H9 (cell line): ENCODE measurements at regions not wholly inside any gene's neighbourhood (a gene's known extent, or its start where the extent isn't known, plus 50 kb on each side); places are given as distances from the start of the nearest gene placed in this dataset.

Source experiments
- DNase-seq: peaks from one replicate; pipeline ENCODE4 v3.0.0-alpha.2; 2017
- H2AFZ ChIP-seq: one replicate; pipeline ENCODE4 v1.6.1; 2013; ENCODE audit warnings: mild to moderate bottlenecking, low read length, control low read depth, moderate library complexity
- H2AK5ac ChIP-seq: 2 replicates; pipeline ENCODE4 v1.6.1; 2013; ENCODE audit warnings: low read length, control low read depth, mixed read lengths; ENCODE audit not compliant: insufficient read length
- H2BK120ac ChIP-seq: one replicate; pipeline ENCODE4 v1.6.1; 2013; ENCODE audit warnings: low read depth, mild to moderate bottlenecking, low read length, control low read depth, inconsistent platforms; ENCODE audit not compliant: poor library complexity, severe bottlenecking
- H2BK12ac ChIP-seq: 2 replicates; pipeline ENCODE4 v1.6.1; 2013; ENCODE audit warnings: low read length, control low read depth, mixed read lengths, low read depth; ENCODE audit not compliant: insufficient read length
- H2BK15ac ChIP-seq: 2 replicates; pipeline ENCODE4 v1.6.1; 2013; ENCODE audit warnings: low read depth, low read length, control low read depth
- H2BK20ac ChIP-seq: one replicate; pipeline ENCODE4 v1.6.1; 2013; ENCODE audit warnings: low read depth, mild to moderate bottlenecking, low read length, control low read depth, inconsistent platforms; ENCODE audit not compliant: poor library complexity, severe bottlenecking
- H2BK5ac ChIP-seq: 2 replicates; pipeline ENCODE4 v1.6.1; 2013; ENCODE audit warnings: low read length, control low read depth, mixed read lengths; ENCODE audit not compliant: insufficient read length
- H3K14ac ChIP-seq: 2 replicates; pipeline ENCODE4 v1.6.1; 2013; ENCODE audit warnings: low read length, control low read depth; ENCODE audit not compliant: insufficient read depth
- H3K18ac ChIP-seq: 2 replicates; pipeline ENCODE4 v1.6.1; 2013; ENCODE audit warnings: low read depth, mild to moderate bottlenecking, mixed read lengths, low read length, control low read depth; ENCODE audit not compliant: insufficient read length
- H3K23ac ChIP-seq: 2 replicates; pipeline ENCODE4 v1.6.1; 2013; ENCODE audit warnings: low read length, control low read depth, mixed read lengths, low read depth; ENCODE audit not compliant: insufficient read length
- H3K23me2 ChIP-seq: 2 replicates; pipeline ENCODE4 v1.6.1; 2013; ENCODE audit warnings: low read depth, mild to moderate bottlenecking, mixed read lengths, low read length, control low read depth; ENCODE audit not compliant: insufficient read length, poor library complexity, severe bottlenecking
- H3K27ac ChIP-seq: 2 replicates; pipeline ENCODE4 v1.5.1; 2013; ENCODE audit warnings: low read length, control low read depth, mixed read lengths, low read depth; ENCODE audit not compliant: insufficient read length
- H3K27me3 ChIP-seq: 2 replicates; pipeline ENCODE4 v1.6.1; 2013; ENCODE audit warnings: low read length, control low read depth, inconsistent platforms; ENCODE audit not compliant: insufficient read depth
- H3K4ac ChIP-seq: 2 replicates; pipeline ENCODE4 v1.6.1; 2013; ENCODE audit warnings: low read depth, mild to moderate bottlenecking, control low read depth, inconsistent platforms, low read length, moderate library complexity
- H3K4me1 ChIP-seq: 2 replicates; pipeline ENCODE4 v1.6.1; 2013; ENCODE audit warnings: low read length, control low read depth, inconsistent platforms; ENCODE audit not compliant: insufficient read depth
- H3K4me2 ChIP-seq: 2 replicates; pipeline ENCODE4 v1.6.1; 2013; ENCODE audit warnings: low read length, control low read depth, mixed read lengths; ENCODE audit not compliant: insufficient read length, insufficient read depth
- H3K56ac ChIP-seq: 2 replicates; pipeline ENCODE4 v1.6.1; 2013; ENCODE audit warnings: low read depth, mild to moderate bottlenecking, mixed read lengths, low read length, control low read depth; ENCODE audit not compliant: insufficient read length
- H3K79me1 ChIP-seq: 2 replicates; pipeline ENCODE4 v1.6.1; 2013; ENCODE audit warnings: low read depth, mild to moderate bottlenecking, moderate library complexity, low read length, control low read depth, inconsistent platforms; ENCODE audit not compliant: insufficient read depth, poor library complexity, severe bottlenecking
- H3K79me2 ChIP-seq: 2 replicates; pipeline ENCODE4 v1.6.1; 2013; ENCODE audit warnings: low read length, control low read depth, inconsistent platforms; ENCODE audit not compliant: insufficient read depth
- H3K9ac ChIP-seq: 2 replicates; pipeline ENCODE4 v1.6.1; 2013; ENCODE audit warnings: low read length, control low read depth, mixed read lengths; ENCODE audit not compliant: insufficient read length; ENCODE audit errors: extremely low read depth
- H3K9me3 ChIP-seq: one replicate; pipeline ENCODE4 v1.6.1; 2013; ENCODE audit warnings: low read depth, low read length, inconsistent platforms; ENCODE audit not compliant: control insufficient read depth
- H3T11ph ChIP-seq: one replicate; pipeline ENCODE4 v1.6.1; 2013; ENCODE audit warnings: mild to moderate bottlenecking, low read length, control low read depth, inconsistent platforms
- H4K20me1 ChIP-seq: one replicate; pipeline ENCODE4 v1.6.1; 2013; ENCODE audit not compliant: control insufficient read depth, insufficient read length, insufficient read depth
- H4K5ac ChIP-seq: 2 replicates; pipeline ENCODE4 v1.6.1; 2013; ENCODE audit warnings: low read depth, mild to moderate bottlenecking, mixed read lengths, low read length, control low read depth; ENCODE audit not compliant: insufficient read length
- H4K8ac ChIP-seq: replicated peaks from 2 replicates; pipeline ENCODE4 v1.6.1; 2013; ENCODE audit warnings: low read length, control low read depth, mixed read lengths, low read depth; ENCODE audit not compliant: insufficient read length
- H4K91ac ChIP-seq: 2 replicates; pipeline ENCODE4 v1.6.1; 2013; ENCODE audit warnings: low read depth, mild to moderate bottlenecking, moderate library complexity, mixed read lengths, low read length, control low read depth; ENCODE audit not compliant: insufficient read length
- H3K27ac Mint-ChIP-seq, 3 experiments: 2 replicates in 2 of 3; 3 replicates in 1 of 3; pipeline ENCODE4 v1.8.0; 2020 to 2021; ENCODE audit warnings: mixed read lengths in 3 of 3, mild to moderate bottlenecking in 1 of 3, moderate library complexity in 1 of 3
- H3K27me3 Mint-ChIP-seq: 2 replicates; pipeline ENCODE4 v1.8.0; 2021; ENCODE audit warnings: low read depth, mild to moderate bottlenecking, moderate library complexity, mixed read lengths
- H3K36me3 Mint-ChIP-seq, 3 experiments: 2 replicates in 2 of 3; 3 replicates in 1 of 3; pipeline ENCODE4 v1.8.0; 2020 to 2021; ENCODE audit warnings: low read depth in 3 of 3, mixed read lengths in 3 of 3; ENCODE audit not compliant: insufficient read depth in 1 of 3
- H3K4me1 Mint-ChIP-seq, 2 experiments: 2 replicates each; pipeline ENCODE4 v1.8.0; 2020; ENCODE audit warnings: mixed read lengths in 2 of 2
- H3K4me3 Mint-ChIP-seq, 2 experiments: 2 replicates in 1 of 2; 3 replicates in 1 of 2; pipeline ENCODE4 v1.8.0; 2020 to 2021; ENCODE audit warnings: mild to moderate bottlenecking in 2 of 2, mixed read lengths in 2 of 2, moderate library complexity in 1 of 2
- H3K9me3 Mint-ChIP-seq, 2 experiments: 2 replicates in 1 of 2; 3 replicates in 1 of 2; pipeline ENCODE4 v1.8.0; 2020; ENCODE audit warnings: mild to moderate bottlenecking in 2 of 2, mixed read lengths in 2 of 2, moderate library complexity in 1 of 2
- TF ChIP-seq, protein P1 (sequence below): fragments of 200-600 bp; sonication (generic); conservative IDR thresholded peaks from 3 replicates; pipeline ENCODE4 v1.8.0; 2021; ENCODE audit warnings: antibody characterized with exemption, mild to moderate bottlenecking

DNA sequence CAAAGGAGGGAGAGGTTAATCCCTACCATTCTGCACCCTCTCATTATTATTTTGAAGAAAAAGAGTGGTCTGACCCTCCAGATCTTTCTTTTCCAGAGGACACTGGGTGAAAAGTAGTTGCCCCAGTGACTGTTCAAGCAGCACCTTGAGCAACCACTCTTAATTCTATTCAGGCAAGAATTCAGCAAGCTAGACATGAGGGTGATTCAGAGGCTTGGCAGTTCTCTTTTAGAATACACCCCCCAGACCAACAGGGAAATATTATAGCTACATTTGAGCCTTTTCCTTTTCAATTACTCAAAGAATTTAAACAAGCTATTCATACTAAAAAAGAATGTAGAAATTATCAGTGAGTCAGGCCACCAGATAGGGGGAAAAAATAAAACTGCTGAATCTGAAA is 178.3 kb downstream of the MRPS30 start:
- Histone ChIP-seq H2BK15ac (no peak overlapping the region), H4K5ac (no peak overlapping the region)
- DNase-seq: no peak

More for the DNA sequence above, 178.3 kb downstream of the MRPS30 start:
- Histone ChIP-seq H3K4ac (no peak overlapping the region), H3K56ac (no peak overlapping the region), H2AFZ (no peak overlapping the region), H3K27ac (no peak overlapping the region), H3K18ac (no peak overlapping the region), H2BK12ac (no peak overlapping the region), H2BK20ac (no peak overlapping the region), H3K4me1 (no peaks in the 10 kb centered on the region), H3K23me2 (peaks cover 2% of the 10 kb centered on the region), H3K9me3 (peaks cover 12% of the 10 kb centered on the region), H3K79me1 (no peaks in the 10 kb centered on the region), H3K14ac (no peak overlapping the region), H3K27me3 (no peaks in the 10 kb centered on the region), H2BK120ac (no peak overlapping the region), H2AK5ac (no peak overlapping the region), H3K9ac (no peak overlapping the region), H4K8ac (no peak overlapping the region), H3K79me2 (no peaks in the 10 kb centered on the region), H2BK5ac (no peak overlapping the region), H4K91ac (no peak overlapping the region), H3K4me2 (no peak overlapping the region), H3T11ph (no peak overlapping the region), H3K23ac (no peak overlapping the region), H4K20me1 (no peaks in the 10 kb centered on the region)
- no peak overlapping the region for H3K27ac Mint-ChIP-seq
- no peaks in the 10 kb centered on the region for H3K27me3 Mint-ChIP-seq
- TF ChIP-seq, protein P1, sequence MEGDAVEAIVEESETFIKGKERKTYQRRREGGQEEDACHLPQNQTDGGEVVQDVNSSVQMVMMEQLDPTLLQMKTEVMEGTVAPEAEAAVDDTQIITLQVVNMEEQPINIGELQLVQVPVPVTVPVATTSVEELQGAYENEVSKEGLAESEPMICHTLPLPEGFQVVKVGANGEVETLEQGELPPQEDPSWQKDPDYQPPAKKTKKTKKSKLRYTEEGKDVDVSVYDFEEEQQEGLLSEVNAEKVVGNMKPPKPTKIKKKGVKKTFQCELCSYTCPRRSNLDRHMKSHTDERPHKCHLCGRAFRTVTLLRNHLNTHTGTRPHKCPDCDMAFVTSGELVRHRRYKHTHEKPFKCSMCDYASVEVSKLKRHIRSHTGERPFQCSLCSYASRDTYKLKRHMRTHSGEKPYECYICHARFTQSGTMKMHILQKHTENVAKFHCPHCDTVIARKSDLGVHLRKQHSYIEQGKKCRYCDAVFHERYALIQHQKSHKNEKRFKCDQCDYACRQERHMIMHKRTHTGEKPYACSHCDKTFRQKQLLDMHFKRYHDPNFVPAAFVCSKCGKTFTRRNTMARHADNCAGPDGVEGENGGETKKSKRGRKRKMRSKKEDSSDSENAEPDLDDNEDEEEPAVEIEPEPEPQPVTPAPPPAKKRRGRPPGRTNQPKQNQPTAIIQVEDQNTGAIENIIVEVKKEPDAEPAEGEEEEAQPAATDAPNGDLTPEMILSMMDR: no peak
- peaks cover 23 to 56% (median 55%) of the 10 kb centered on the region in 3 experiments for H3K36me3 Mint-ChIP-seq
- H3K9me3 Mint-ChIP-seq: peaks cover 68 to 81% of the 10 kb centered on the region in 2 experiments
- H3K4me1 Mint-ChIP-seq: no peaks in the 10 kb centered on the region
- H3K4me3 Mint-ChIP-seq: no peak overlapping the region
